Panc1 (cell line): ENCODE measurements at regions not wholly inside any gene's neighbourhood (a gene's known extent, or its start where the extent isn't known, plus 50 kb on each side); places are given as distances from the start of the nearest gene placed in this dataset.

ENCODE experiments used
- ATAC-seq: fragments of 200-7000 bp; cut with Tn5 transposase; 2 replicates; pipeline ENCODE4 v1.9.1; 2020; ENCODE audit warnings: mild to moderate bottlenecking, moderate library complexity
- BruUV-seq: library from RNA; stranded (reverse); fragments of 400-500 nt; replicated peaks from 2 replicates; lab custom pipeline; 2021; lab: Mats Ljungman, UMichigan
- CTCF ChIA-PET: fragments of 300-600 bp; sonication (Branson Sonifier 250); formaldehyde crosslinking; loops from one replicate; lab custom pipeline; 2022; ENCODE audit warnings: antibody characterized with exemption; lab: Charles Lee
- POLR2A ChIA-PET: fragments of 300-600 bp; sonication (Branson Sonifier 250); formaldehyde crosslinking; loops from one replicate; lab custom pipeline; 2022; ENCODE audit warnings: antibody characterized with exemption; lab: Charles Lee
- DNase-seq: peaks from one replicate; pipeline ENCODE4 v3.0.0-alpha.2; 2010; ENCODE audit warnings: low read depth, low spot score
- H3K27ac ChIP-seq: 2 replicates; pipeline ENCODE4 v1.5.1; 2011; ENCODE audit warnings: mild to moderate bottlenecking, low read length, inconsistent platforms
- H3K27me3 ChIP-seq: fragments of 200-500 bp; sonication (Bioruptor generic); 2 replicates; pipeline ENCODE4 v1.6.0; 2014; ENCODE audit warnings: low read length, inconsistent platforms; ENCODE audit not compliant: control insufficient read depth, insufficient read depth
- H3K36me3 ChIP-seq: fragments of 200-500 bp; sonication (Bioruptor generic); 2 replicates; pipeline ENCODE4 v1.5.1; 2014; ENCODE audit warnings: inconsistent platforms, mild to moderate bottlenecking, low read length, moderate library complexity; ENCODE audit not compliant: control insufficient read depth, insufficient read depth
- H3K4me1 ChIP-seq: 2 replicates; pipeline ENCODE4 v1.5.1; 2011; ENCODE audit warnings: inconsistent platforms, mild to moderate bottlenecking, low read length, moderate library complexity; ENCODE audit not compliant: control insufficient read depth, insufficient read depth
- H3K4me3 ChIP-seq, 2 experiments: 2 replicates each; pipeline ENCODE4 v1.5.1; 2011 to 2012; ENCODE audit warnings: low read depth in 2 of 2, low read length in 2 of 2, mild to moderate bottlenecking in 2 of 2, inconsistent platforms in 1 of 2, moderate library complexity in 1 of 2
- H3K9me3 ChIP-seq: fragments of 200-500 bp; sonication (Bioruptor generic); 2 replicates; pipeline ENCODE4 v1.5.1; 2014; ENCODE audit warnings: low read depth, mild to moderate bottlenecking, inconsistent platforms, low read length, moderate library complexity; ENCODE audit not compliant: control insufficient read depth, insufficient read depth
- CTCF ChIP-seq: fragments of 450-650 bp; IDR thresholded peaks from 2 replicates; pipeline ENCODE4 v1.5.1; 2017; ENCODE audit warnings: mild to moderate bottlenecking
- POLR2AphosphoS5 ChIP-seq: IDR thresholded peaks from 2 replicates; pipeline ENCODE4 v1.6.1; 2012; ENCODE audit warnings: mild to moderate bottlenecking, low read depth, low read length, moderate library complexity
- REST ChIP-seq, 2 experiments: IDR thresholded peaks; 2 replicates each; pipeline ENCODE4 v1.6.1; 2011 to 2012; ENCODE audit warnings: low read depth in 2 of 2, control low read depth in 1 of 2, low read length in 1 of 2, mild to moderate bottlenecking in 1 of 2, moderate library complexity in 1 of 2; ENCODE audit not compliant: insufficient read depth in 1 of 2
- SIN3A ChIP-seq: IDR thresholded peaks from 2 replicates; pipeline ENCODE4 v1.6.1; 2012; ENCODE audit warnings: low read depth, mild to moderate bottlenecking, low read length, moderate library complexity, borderline replicate concordance; ENCODE audit not compliant: insufficient read depth
- TCF7L2 ChIP-seq: IDR thresholded peaks from 2 replicates; pipeline ENCODE4 v1.6.1; 2011; ENCODE audit warnings: mild to moderate bottlenecking, low read depth, low read length, inconsistent platforms
- in situ Hi-C: cut with HindIII; loops from 2 replicates; pipeline ENCODE4 v1.10.0; 2016; ENCODE audit warnings: low sequenced_read_pairs, low pct_unique_long_range_greater_than_20kb
- intact Hi-C: fragments of 100-400 bp; cut with micrococcal nuclease; formaldehyde crosslinking; loops from one replicate; pipeline ENCODE4 v1.10.0; 2022; ENCODE audit not compliant: unreplicated experiment

GRCh38 chr2:41709702-41710599 lies 337.9 kb upstream of the PKDCC start:
- BruUV-seq: no TSS peak
- no peak for ATAC-seq
- ChIA-PET CTCF (no interaction called here), POLR2A (no interaction called here)
- in situ Hi-C loops: no loop called here
- no peaks in the 10 kb centered on the region for H3K4me1 ChIP-seq
- TF ChIP-seq TCF7L2 (no peak), POLR2AphosphoS5 (no peak), SIN3A (no peak), REST (IDR thresholded peaks at IDR 0.05; ENCODE audit: insufficient read depth in 1 of 2, low read depth in 2 of 2, low read length in 1 of 2) (no peak), CTCF (no peak)
- no peak overlapping the region for H3K4me3 ChIP-seq
- H3K36me3 ChIP-seq: no peaks in the 10 kb centered on the region
- H3K27me3 ChIP-seq: no peaks in the 10 kb centered on the region
- intact Hi-C loops: no loop called here
- DNase-seq: no peak
- no peak overlapping the region for H3K27ac ChIP-seq
- no peaks in the 10 kb centered on the region for H3K9me3 ChIP-seq

- ATAC-seq (no peak), DNase-seq (no peak)
- CTCF ChIA-PET: no interaction called here
- POLR2A ChIA-PET: no interaction called here
- no peaks in the 10 kb centered on the region for H3K4me1 ChIP-seq
- intact Hi-C loops: no loop called here
- no peaks in the 10 kb centered on the region for H3K9me3 ChIP-seq
- no TSS peak for BruUV-seq
- no peak overlapping the region for H3K4me3 ChIP-seq
- H3K27me3 ChIP-seq: no peaks in the 10 kb centered on the region
- no peak overlapping the region for H3K27ac ChIP-seq
- no peaks in the 10 kb centered on the region for H3K36me3 ChIP-seq
- in situ Hi-C loops: no loop called here
- TF ChIP-seq SIN3A: no peak
- TF ChIP-seq POLR2AphosphoS5: no peak
- no peak for TF ChIP-seq TCF7L2
- no peak for TF ChIP-seq CTCF
- no peak for TF ChIP-seq REST (IDR thresholded peaks at IDR 0.05; ENCODE audit: insufficient read depth in 1 of 2, low read depth in 2 of 2, low read length in 1 of 2)
These were observed 336.9 kb upstream of the PKDCC start for GRCh38 chr2:41710944-41711343.
